Coronary artery (tissue), 2 donors: ENCODE measurements at regions not wholly inside any gene's neighbourhood (a gene's known extent, or its start where the extent isn't known, plus 50 kb on each side); places are given as distances from the start of the nearest gene placed in this dataset.

Experiments used
- DNase-seq: peaks from one replicate; pipeline ENCODE4 v3.0.0-alpha.2; 2017; ENCODE audit warnings: low spot score
- H3K27ac ChIP-seq, 2 donors: fragments of 200-600 bp; sonication (generic); one replicate each; pipeline ENCODE4 v1.5.1; 2016 to 2019
- H3K4me3 ChIP-seq: fragments of 200-600 bp; sonication (generic); 2 replicates; pipeline ENCODE4 v1.5.1; 2016; ENCODE audit warnings: mild to moderate bottlenecking, moderate library complexity
- CTCF ChIP-seq: fragments of 200-600 bp; sonication (generic); IDR thresholded peaks from one replicate; pipeline ENCODE4 v1.5.1; 2019; ENCODE audit warnings: antibody characterized with exemption

- no peak for TF ChIP-seq CTCF
- DNase-seq: no peak
- no peak overlapping the region for H3K4me3 ChIP-seq
- no peak overlapping the region for H3K27ac ChIP-seq
These were observed 916.2 kb upstream of the CADM2 start for GRCh38 chr3:84042399-84043106.

- H3K27ac ChIP-seq: no peak overlapping the region
- no peak for DNase-seq
- no peak overlapping the region for H3K4me3 ChIP-seq
- no peak for TF ChIP-seq CTCF
These were observed 891.9 kb upstream of the CADM2 start for GRCh38 chr3:84066915-84067314.

GRCh38 chr3:84073664-84074063 is 885.1 kb upstream of the CADM2 start:
- H3K27ac ChIP-seq: no peak overlapping the region
- no peak for DNase-seq
- TF ChIP-seq CTCF: no peak
- no peak overlapping the region for H3K4me3 ChIP-seq

- no peak for TF ChIP-seq CTCF
- Histone ChIP-seq H3K27ac (no peak overlapping the region), H3K4me3 (no peak overlapping the region)
- DNase-seq: no peak
These were observed 884.0 kb upstream of the CADM2 start for GRCh38 chr3:84074767-84075166.

GRCh38 chr3:84077479-84077878 is 881.3 kb upstream of the CADM2 start:
- H3K4me3 ChIP-seq: no peak overlapping the region
- DNase-seq: no peak
- TF ChIP-seq CTCF: no peak

GRCh38 chr3:84082726-84083125 is 876.1 kb upstream of the CADM2 start:
- no peak for DNase-seq
- no peak for TF ChIP-seq CTCF
- Histone ChIP-seq H3K4me3 (no peak overlapping the region), H3K27ac (no peak overlapping the region)

More at GRCh38 chr3:84077479-84077878, 881.3 kb upstream of the CADM2 start:
- H3K27ac ChIP-seq: no peak overlapping the region

- TF ChIP-seq CTCF: no peak
- Histone ChIP-seq H3K27ac (no peak overlapping the region), H3K4me3 (no peak overlapping the region)
- DNase-seq: no peak
These were observed 865.9 kb upstream of the CADM2 start for GRCh38 chr3:84092907-84093306.
